ENCODE measurements at regions not wholly inside any gene's neighbourhood (a gene's known extent, or its start where the extent isn't known, plus 50 kb on each side); places are given as distances from the start of the nearest gene placed in this dataset.
A peak's percentile ranks its signal among the peaks of the same experiment; 100 is the strongest.

GRCh38 chr17:74082886-74083285 lies 120.6 kb upstream of the RPL38 start:
- FAIRE-seq (no peak), DNase-seq (ENCODE audit: insufficient read length, low spot score) (no peak)
- no peak for TF ChIP-seq POLR2A (IDR thresholded peaks at IDR 0.05; ENCODE audit: low read depth, low read length)

- DNase-seq (ENCODE audit: insufficient read length, low spot score) (no peak), FAIRE-seq (no peak)
- no peak for TF ChIP-seq POLR2A (IDR thresholded peaks at IDR 0.05; ENCODE audit: low read depth, low read length)
Measured at GRCh38 chr17:74083321-74083720, 120.2 kb upstream of the RPL38 start.

- no peak for TF ChIP-seq POLR2A (IDR thresholded peaks at IDR 0.05; ENCODE audit: low read depth, low read length)
- FAIRE-seq (no peak), DNase-seq (ENCODE audit: insufficient read length, low spot score) (no peak)
Measured at GRCh38 chr17:74085434-74085833, 118.0 kb upstream of the RPL38 start.

GRCh38 chr17:74087002-74087585 lies 116.4 kb upstream of the RPL38 start:
- no peak for DNase-seq (ENCODE audit: insufficient read length, low spot score)
- TF ChIP-seq POLR2A (IDR thresholded peaks at IDR 0.05; ENCODE audit: low read depth, low read length), result no peak
- no peak for FAIRE-seq

GRCh38 chr17:74088285-74088933 lies 115.1 kb upstream of the RPL38 start:
- DNase-seq (ENCODE audit: insufficient read length, low spot score), result no peak
- no peak for TF ChIP-seq POLR2A (IDR thresholded peaks at IDR 0.05; ENCODE audit: low read depth, low read length)
- no peak for FAIRE-seq

- no peak for TF ChIP-seq POLR2A (IDR thresholded peaks at IDR 0.05; ENCODE audit: low read depth, low read length)
- no peak for FAIRE-seq
- DNase-seq (ENCODE audit: insufficient read length, low spot score), result no peak
Measured at GRCh38 chr17:74088934-74089329, 114.5 kb upstream of the RPL38 start.

- no peak for DNase-seq (ENCODE audit: insufficient read length, low spot score)
- no peak for TF ChIP-seq POLR2A (IDR thresholded peaks at IDR 0.05; ENCODE audit: low read depth, low read length)
- no peak for FAIRE-seq
Measured at GRCh38 chr17:74089380-74089779, 114.1 kb upstream of the RPL38 start.

GRCh38 chr17:74089869-74090464 lies 113.5 kb upstream of the RPL38 start:
- peak; percentile 61 for DNase-seq (ENCODE audit: insufficient read length, low spot score)
- no peak for FAIRE-seq
- no peak for TF ChIP-seq POLR2A (IDR thresholded peaks at IDR 0.05; ENCODE audit: low read depth, low read length)

- DNase-seq (ENCODE audit: insufficient read length, low spot score), result no peak
- no peak for TF ChIP-seq POLR2A (IDR thresholded peaks at IDR 0.05; ENCODE audit: low read depth, low read length)
- no peak for FAIRE-seq
Measured at GRCh38 chr17:74094651-74095050, 108.8 kb upstream of the RPL38 start.

GRCh38 chr17:74096456-74096855 lies 107.0 kb upstream of the RPL38 start:
- FAIRE-seq (no peak), DNase-seq (ENCODE audit: insufficient read length, low spot score) (no peak)
- TF ChIP-seq POLR2A (IDR thresholded peaks at IDR 0.05; ENCODE audit: low read depth, low read length), result no peak

GRCh38 chr17:74097450-74098135 lies 105.9 kb upstream of the RPL38 start:
- no peak for DNase-seq (ENCODE audit: insufficient read length, low spot score)
- TF ChIP-seq POLR2A (IDR thresholded peaks at IDR 0.05; ENCODE audit: low read depth, low read length), result no peak
- FAIRE-seq, result no peak

GRCh38 chr17:74098136-74099024 lies 105.1 kb upstream of the RPL38 start:
- FAIRE-seq (no peak), DNase-seq (ENCODE audit: insufficient read length, low spot score) (no peak)
- no peak for TF ChIP-seq POLR2A (IDR thresholded peaks at IDR 0.05; ENCODE audit: low read depth, low read length)

- no peak for DNase-seq (ENCODE audit: insufficient read length, low spot score)
- no peak for TF ChIP-seq POLR2A (IDR thresholded peaks at IDR 0.05; ENCODE audit: low read depth, low read length)
- FAIRE-seq, result no peak
Measured at GRCh38 chr17:74099442-74100340, 103.8 kb upstream of the RPL38 start.
